HFFc6 (cell line): ENCODE measurements at regions not wholly inside any gene's neighbourhood (a gene's known extent, or its start where the extent isn't known, plus 50 kb on each side); places are given as distances from the start of the nearest gene placed in this dataset.

Experiments
- DNase-seq: peaks from one replicate; pipeline ENCODE4 v3.0.0-alpha.2; 2018
- H3K27ac Mint-ChIP-seq: 2 replicates; pipeline ENCODE4 v1.8.0; 2020; ENCODE audit warnings: mild to moderate bottlenecking, mixed read lengths
- H3K27me3 Mint-ChIP-seq: 2 replicates; pipeline ENCODE4 v1.8.0; 2021; ENCODE audit warnings: mild to moderate bottlenecking, moderate library complexity, mixed read lengths; ENCODE audit not compliant: insufficient read depth
- H3K36me3 Mint-ChIP-seq: 2 replicates; pipeline ENCODE4 v1.8.0; 2021; ENCODE audit warnings: low read depth, mixed read lengths
- H3K4me1 Mint-ChIP-seq: 2 replicates; pipeline ENCODE4 v1.8.0; 2020; ENCODE audit warnings: low read depth, mixed read lengths
- H3K4me3 Mint-ChIP-seq: 2 replicates; pipeline ENCODE4 v1.8.0; 2020; ENCODE audit warnings: mild to moderate bottlenecking, moderate library complexity, mixed read lengths
- H3K9me3 Mint-ChIP-seq: 2 replicates; pipeline ENCODE4 v1.8.0; 2020; ENCODE audit warnings: mild to moderate bottlenecking, mixed read lengths
- TF ChIP-seq, protein P1 (sequence below): fragments of 200-600 bp; sonication (generic); IDR thresholded peaks from 2 replicates; pipeline ENCODE4 v1.5.0; 2021; ENCODE audit warnings: antibody characterized with exemption, mild to moderate bottlenecking

DNA sequence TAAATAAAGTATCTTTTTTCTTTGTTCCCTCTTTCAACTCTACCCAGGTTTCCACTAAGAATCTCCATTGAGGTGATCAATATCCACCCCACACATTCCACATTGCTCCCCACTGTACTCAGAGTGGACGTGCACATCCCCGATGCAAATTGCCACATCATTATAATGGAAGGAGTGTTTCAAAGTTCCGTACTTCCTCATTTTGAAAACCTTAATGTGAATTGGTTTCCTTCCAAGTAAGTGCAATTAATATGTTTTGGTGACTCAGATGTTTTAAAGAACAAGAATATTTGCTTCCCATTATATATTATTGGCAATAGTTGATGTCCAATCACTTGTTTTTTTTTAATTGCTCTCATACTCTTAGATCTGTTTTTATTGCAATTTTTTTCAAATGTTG lies 463.6 kb downstream of the HACE1 start:
- Mint-ChIP-seq H3K27me3 (no peaks in the 10 kb centered on the region), H3K27ac (no peak overlapping the region), H3K36me3 (no peaks in the 10 kb centered on the region), H3K4me3 (no peak overlapping the region), H3K9me3 (peaks cover 33% of the 10 kb centered on the region), H3K4me1 (no peaks in the 10 kb centered on the region)
- TF ChIP-seq, protein P1, sequence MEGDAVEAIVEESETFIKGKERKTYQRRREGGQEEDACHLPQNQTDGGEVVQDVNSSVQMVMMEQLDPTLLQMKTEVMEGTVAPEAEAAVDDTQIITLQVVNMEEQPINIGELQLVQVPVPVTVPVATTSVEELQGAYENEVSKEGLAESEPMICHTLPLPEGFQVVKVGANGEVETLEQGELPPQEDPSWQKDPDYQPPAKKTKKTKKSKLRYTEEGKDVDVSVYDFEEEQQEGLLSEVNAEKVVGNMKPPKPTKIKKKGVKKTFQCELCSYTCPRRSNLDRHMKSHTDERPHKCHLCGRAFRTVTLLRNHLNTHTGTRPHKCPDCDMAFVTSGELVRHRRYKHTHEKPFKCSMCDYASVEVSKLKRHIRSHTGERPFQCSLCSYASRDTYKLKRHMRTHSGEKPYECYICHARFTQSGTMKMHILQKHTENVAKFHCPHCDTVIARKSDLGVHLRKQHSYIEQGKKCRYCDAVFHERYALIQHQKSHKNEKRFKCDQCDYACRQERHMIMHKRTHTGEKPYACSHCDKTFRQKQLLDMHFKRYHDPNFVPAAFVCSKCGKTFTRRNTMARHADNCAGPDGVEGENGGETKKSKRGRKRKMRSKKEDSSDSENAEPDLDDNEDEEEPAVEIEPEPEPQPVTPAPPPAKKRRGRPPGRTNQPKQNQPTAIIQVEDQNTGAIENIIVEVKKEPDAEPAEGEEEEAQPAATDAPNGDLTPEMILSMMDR = no peak
- no peak for DNase-seq

DNA sequence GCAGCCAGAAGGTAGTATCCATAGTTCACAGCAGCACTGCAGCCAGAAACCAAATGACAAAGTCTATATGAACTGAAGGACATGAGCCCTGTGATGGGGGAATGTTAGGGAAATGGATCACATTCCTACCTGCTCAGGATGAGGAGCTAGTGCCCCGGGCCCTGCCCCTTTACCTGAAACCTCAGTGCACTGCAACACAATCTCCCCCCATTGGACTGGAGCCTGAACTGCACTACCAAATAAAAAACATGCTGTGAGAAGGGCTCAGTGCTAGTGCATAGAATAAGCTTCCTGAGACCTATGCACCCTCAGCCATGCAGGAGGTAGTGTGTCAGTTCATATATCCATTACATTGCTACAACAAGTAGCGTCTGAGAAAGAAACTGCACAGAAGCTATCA lies 477.8 kb downstream of the HACE1 start:
- Mint-ChIP-seq H3K27ac (no peak overlapping the region), H3K4me3 (no peak overlapping the region), H3K9me3 (peaks cover 51% of the 10 kb centered on the region), H3K4me1 (no peaks in the 10 kb centered on the region), H3K36me3 (no peaks in the 10 kb centered on the region; the same call in 1 of the 2 replicates), H3K27me3 (peaks cover 2% of the 10 kb centered on the region; the same call in 1 of the 2 replicates)
- TF ChIP-seq, protein P1 = no peak
- no peak for DNase-seq

DNA sequence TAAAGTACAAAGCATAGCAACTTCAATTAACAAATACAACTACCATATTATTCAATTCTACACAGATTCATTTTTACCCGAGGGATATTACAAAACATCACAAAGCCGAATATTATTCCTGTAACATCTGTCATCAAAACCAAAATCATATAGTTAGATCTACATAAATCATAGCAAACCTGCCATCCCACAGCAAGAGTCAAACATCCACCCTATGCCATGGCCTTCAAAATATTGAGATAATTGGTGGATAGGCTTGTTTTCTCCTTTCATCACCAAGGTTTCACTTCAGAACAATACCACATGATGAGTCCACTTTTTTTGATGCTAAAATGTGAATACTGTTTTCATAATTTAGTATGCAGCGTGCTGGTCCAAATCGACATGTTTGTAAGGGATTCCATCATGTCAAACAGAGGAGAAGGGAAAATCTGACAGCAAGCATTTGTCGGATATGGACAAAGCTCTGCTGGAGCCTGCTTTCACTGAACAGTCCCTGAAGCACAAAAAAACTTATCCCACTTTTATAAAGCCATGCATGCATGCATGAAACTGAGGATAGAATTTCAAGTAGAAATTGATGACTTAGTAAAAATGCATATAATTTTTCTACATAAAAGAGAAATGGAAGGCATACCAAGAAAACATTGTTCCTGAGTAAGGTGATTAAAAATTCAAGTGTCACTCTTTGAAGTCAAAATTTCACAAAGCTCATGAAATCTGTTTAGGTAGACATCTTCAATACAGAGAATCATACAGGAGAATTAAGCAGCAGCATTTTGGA lies 494.1 kb downstream of the HACE1 start:
- Mint-ChIP-seq H3K4me1 (no peaks in the 10 kb centered on the region), H3K27ac (no peak overlapping the region), H3K27me3 (peaks cover 1% of the 10 kb centered on the region; the same call in 1 of the 2 replicates), H3K4me3 (no peak overlapping the region), H3K9me3 (peaks cover 40% of the 10 kb centered on the region), H3K36me3 (no peaks in the 10 kb centered on the region)
- no peak for DNase-seq
- TF ChIP-seq, protein P1 = no peak

DNA sequence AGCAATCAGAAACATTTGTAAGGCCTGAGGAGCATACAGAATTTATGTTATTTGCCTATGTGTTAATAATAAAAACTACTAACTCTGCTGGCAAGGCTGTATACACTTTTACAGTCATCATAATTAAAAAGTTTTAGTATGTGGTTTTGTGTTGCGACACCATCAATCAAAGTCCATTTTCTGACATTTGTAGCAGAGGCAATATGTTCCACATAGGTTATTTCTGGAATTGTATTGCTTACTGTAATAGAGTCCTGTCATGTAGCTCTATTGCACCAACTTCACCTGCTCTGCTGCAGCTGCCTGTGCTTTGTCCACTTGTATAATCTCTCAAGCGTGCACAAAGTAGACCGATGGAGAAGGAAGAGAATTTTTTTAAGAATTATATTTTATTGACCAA lies 501.8 kb downstream of the HACE1 start:
- Mint-ChIP-seq H3K4me1 (no peaks in the 10 kb centered on the region), H3K27me3 (no peaks in the 10 kb centered on the region), H3K27ac (no peak overlapping the region), H3K4me3 (no peak overlapping the region), H3K9me3 (peaks cover 34% of the 10 kb centered on the region), H3K36me3 (peaks cover 5% of the 10 kb centered on the region)
- TF ChIP-seq, protein P1 = no peak
- DNase-seq = no peak

DNA sequence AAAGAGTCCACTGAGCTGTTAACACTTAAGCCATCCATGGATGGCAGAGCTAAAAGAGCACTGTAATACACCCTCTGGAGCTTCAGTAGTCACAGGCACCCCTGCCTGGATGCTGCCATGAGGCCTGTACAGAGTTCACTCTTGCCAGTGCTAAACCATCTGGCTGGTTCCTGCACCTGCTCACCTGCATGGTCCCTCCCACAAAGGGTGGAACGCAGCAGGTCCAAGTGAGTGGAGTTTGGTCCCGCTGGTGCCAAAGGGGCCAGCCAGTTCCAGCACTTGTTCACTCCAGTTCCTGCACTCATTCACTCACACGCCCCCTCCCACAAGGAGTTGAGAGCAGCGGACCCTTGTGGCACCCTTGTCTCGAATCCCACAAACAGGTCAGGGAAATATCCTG lies 503.5 kb downstream of the HACE1 start:
- Mint-ChIP-seq H3K27me3 (no peaks in the 10 kb centered on the region), H3K4me1 (no peaks in the 10 kb centered on the region), H3K4me3 (no peak overlapping the region), H3K36me3 (peaks cover 5% of the 10 kb centered on the region), H3K27ac (no peak overlapping the region), H3K9me3 (peaks cover 29% of the 10 kb centered on the region)
- DNase-seq = no peak
- TF ChIP-seq, protein P1 = no peak
